T-cell (primary cell): ENCODE measurements at regions not wholly inside any gene's neighbourhood (a gene's known extent, or its start where the extent isn't known, plus 50 kb on each side); places are given as distances from the start of the nearest gene placed in this dataset.

ENCODE experiments used
- ATAC-seq, 4 experiments: fragments of 200-7000 bp in 3 of 4; fragments of 150-1000 bp in 1 of 4; cut with Tn5 transposase; replicated peaks in 1 of 4; 1 replicate in 3 of 4; 2 replicates in 1 of 4; pipeline ENCODE4 v1.10.0; 2021; ENCODE audit warnings: moderate library complexity in 3 of 4, mild to moderate bottlenecking in 2 of 4, moderate number of reproducible peaks in 1 of 4
- CTCF ChIA-PET, 2 donors: fragments of 300-600 bp; sonication (Branson Sonifier 250); formaldehyde crosslinking; loops; one replicate each; lab custom pipeline; 2022; ENCODE audit warnings: antibody characterized with exemption in 2 of 2; lab: Charles Lee
- POLR2A ChIA-PET, 2 donors: fragments of 300-600 bp; sonication (Branson Sonifier 250); formaldehyde crosslinking; loops; one replicate each; lab custom pipeline; 2022; ENCODE audit warnings: antibody characterized with exemption in 2 of 2; lab: Charles Lee
- DNase-seq, 35 experiments: peaks; one replicate each; pipeline versions ENCODE4 v3.0.0 to v3.0.0-alpha.2; 2013 to 2023
- H3K27ac ChIP-seq: one replicate; pipeline ENCODE4 v1.5.1; 2013; ENCODE audit warnings: low read length
- H3K27me3 ChIP-seq, 2 experiments: replicated peaks in 1 of 2; 1 replicate in 1 of 2; 2 replicates in 1 of 2; pipeline versions ENCODE4 v1.6.1 to v1.7.0; 2013; ENCODE audit warnings: low read length in 1 of 2, mixed read lengths in 1 of 2; ENCODE audit not compliant: control insufficient read depth in 2 of 2, insufficient read depth in 2 of 2; ENCODE audit errors: extremely low read depth in 1 of 2
- H3K36me3 ChIP-seq, 2 donors: 1 replicate in 1 of 2; 2 replicates in 1 of 2; pipeline versions ENCODE4 v1.6.1 to v1.7.0; 2013; ENCODE audit warnings: low read length in 1 of 2; ENCODE audit not compliant: control insufficient read depth in 2 of 2, insufficient read depth in 1 of 2; ENCODE audit errors: extremely low read depth in 1 of 2
- H3K4me1 ChIP-seq, 2 experiments: 1 replicate in 1 of 2; 2 replicates in 1 of 2; pipeline versions ENCODE4 v1.6.1 to v1.7.0; 2013; ENCODE audit warnings: low read length in 2 of 2, mixed read lengths in 1 of 2; ENCODE audit not compliant: insufficient read depth in 2 of 2, control insufficient read depth in 1 of 2; ENCODE audit errors: extremely low read depth in 1 of 2
- H3K4me3 ChIP-seq, 2 donors: 1 replicate in 1 of 2; 2 replicates in 1 of 2; pipeline versions ENCODE4 v1.5.1 to v1.7.0; 2013; ENCODE audit warnings: mild to moderate bottlenecking in 2 of 2, low read length in 1 of 2, moderate library complexity in 1 of 2; ENCODE audit not compliant: control insufficient read depth in 1 of 2; ENCODE audit errors: extremely low read depth in 1 of 2
- H3K9me3 ChIP-seq: 2 replicates; pipeline ENCODE4 v1.7.0; 2013
- H3K27ac Mint-ChIP-seq, 2 donors: one replicate each; pipeline ENCODE4 v1.8.0; 2020 to 2021; ENCODE audit warnings: mild to moderate bottlenecking in 2 of 2, mixed read lengths in 2 of 2
- H3K27me3 Mint-ChIP-seq, 2 donors: one replicate each; pipeline ENCODE4 v1.8.0; 2021 to 2022; ENCODE audit warnings: mixed read lengths in 2 of 2
- H3K36me3 Mint-ChIP-seq: one replicate; pipeline ENCODE4 v1.8.0; 2021; ENCODE audit warnings: mixed read lengths
- H3K4me1 Mint-ChIP-seq, 3 donors: one replicate each; pipeline ENCODE4 v1.8.0; 2020 to 2022; ENCODE audit warnings: mixed read lengths in 3 of 3, mild to moderate bottlenecking in 1 of 3
- H3K4me3 Mint-ChIP-seq, 3 donors: one replicate each; pipeline ENCODE4 v1.8.0; 2020 to 2022; ENCODE audit warnings: mild to moderate bottlenecking in 3 of 3, mixed read lengths in 3 of 3, moderate library complexity in 3 of 3
- H3K9me3 Mint-ChIP-seq, 3 donors: one replicate each; pipeline ENCODE4 v1.8.0; 2020 to 2022; ENCODE audit warnings: mixed read lengths in 3 of 3
- WGBS: methylation state at CpG from one replicate; pipeline ENCODE4 v1.1.5; 2013; ENCODE audit warnings: missing lambda C conversion rate; ENCODE audit not compliant: insufficient coverage; 5-methylcytosine and 5-hydroxymethylcytosine counted together

GRCh38 chr13:99717959-99718674 is 216.8 kb downstream of the TM9SF2 start:
- CTCF ChIA-PET: no interaction called here
- H3K27me3 Mint-ChIP-seq: no peaks in the 10 kb centered on the region
- no CpG with 5 or more reads among the region's 2 CpGs for WGBS
- Histone ChIP-seq H3K4me3 (no peak overlapping the region), H3K9me3 (no peaks in the 10 kb centered on the region), H3K27ac (no peak overlapping the region), H3K27me3 (no peaks in the 10 kb centered on the region), H3K4me1 (no peaks in the 10 kb centered on the region), H3K36me3 (no peaks in the 10 kb centered on the region)
- no peak for ATAC-seq
- H3K36me3 Mint-ChIP-seq: peaks cover 6% of the 10 kb centered on the region
- H3K4me1 Mint-ChIP-seq: peaks cover 0 to 2% (median 0%) of the 10 kb centered on the region in 3 donors
- H3K4me3 Mint-ChIP-seq: no peak overlapping the region
- DNase-seq: no peak
- POLR2A ChIA-PET: interaction anchor here (0.6 to 0.7 kb wide), 2 partner anchors 10 to 151 kb away, joined by 3 to 5 read pairs; no protein-coding TSS in a partner anchor
- no peak overlapping the region for H3K27ac Mint-ChIP-seq
- peaks cover 0 to under 1% (median 0%) of the 10 kb centered on the region in 3 donors for H3K9me3 Mint-ChIP-seq

GRCh38 chr13:99709134-99709533 is 207.9 kb downstream of the TM9SF2 start:
- ChIA-PET CTCF (no interaction called here), POLR2A (interaction anchor here in 1 of 2 donors (0.6 kb wide), 1 partner anchor 766 kb away, joined by 4 read pairs; no protein-coding TSS in a partner anchor)
- H3K9me3 ChIP-seq: no peaks in the 10 kb centered on the region
- ATAC-seq (no peak), DNase-seq (no peak)
- H3K4me3 Mint-ChIP-seq: no peak overlapping the region
- H3K4me3 ChIP-seq: no peak overlapping the region
- no peaks in the 10 kb centered on the region for H3K36me3 ChIP-seq
- H3K36me3 Mint-ChIP-seq: peaks cover 7% of the 10 kb centered on the region
- no peaks in the 10 kb centered on the region for H3K4me1 Mint-ChIP-seq
- no peaks in the 10 kb centered on the region for H3K27me3 ChIP-seq
- 76% methylated on average over 4 of the region's 4 CpGs for WGBS
- H3K27ac Mint-ChIP-seq: no peak overlapping the region
- H3K9me3 Mint-ChIP-seq: peaks cover 0 to 6% (median 0%) of the 10 kb centered on the region in 3 donors
- no peaks in the 10 kb centered on the region for H3K4me1 ChIP-seq
- no peak overlapping the region for H3K27ac ChIP-seq
- H3K27me3 Mint-ChIP-seq: no peaks in the 10 kb centered on the region

GRCh38 chr13:99704390-99704789 is 203.1 kb downstream of the TM9SF2 start:
- Histone ChIP-seq H3K9me3 (no peaks in the 10 kb centered on the region), H3K36me3 (no peaks in the 10 kb centered on the region), H3K27me3 (no peaks in the 10 kb centered on the region), H3K4me1 (no peaks in the 10 kb centered on the region), H3K4me3 (no peak overlapping the region), H3K27ac (no peak overlapping the region)
- Mint-ChIP-seq H3K4me1 (peaks cover 0 to 6% (median 4%) of the 10 kb centered on the region in 3 donors), H3K27ac (no peak overlapping the region), H3K9me3 (no peaks in the 10 kb centered on the region), H3K4me3 (no peak overlapping the region), H3K27me3 (no peaks in the 10 kb centered on the region), H3K36me3 (peaks cover 8% of the 10 kb centered on the region)
- DNase-seq (no peak), ATAC-seq (no peak)
- ChIA-PET CTCF (no interaction called here), POLR2A (no interaction called here)
- 100% methylated on average over 2 of the region's 4 CpGs for WGBS

GRCh38 chr13:99703908-99704307 is 202.6 kb downstream of the TM9SF2 start:
- DNase-seq: no peak
- Histone ChIP-seq H3K27ac (no peak overlapping the region), H3K9me3 (no peaks in the 10 kb centered on the region), H3K4me3 (no peak overlapping the region), H3K4me1 (no peaks in the 10 kb centered on the region), H3K36me3 (no peaks in the 10 kb centered on the region), H3K27me3 (no peaks in the 10 kb centered on the region)
- Mint-ChIP-seq H3K27ac (no peak overlapping the region), H3K4me3 (no peak overlapping the region), H3K4me1 (peaks cover 0 to 6% (median 4%) of the 10 kb centered on the region in 3 donors), H3K36me3 (peaks cover 8% of the 10 kb centered on the region), H3K9me3 (no peaks in the 10 kb centered on the region), H3K27me3 (no peaks in the 10 kb centered on the region)
- ChIA-PET CTCF (no interaction called here), POLR2A (no interaction called here)
- ATAC-seq: no peak

- ChIA-PET POLR2A (interaction anchor here (0.5 to 0.7 kb wide), 2 partner anchors 10 to 800 kb away, joined by 6 to 8 read pairs; no protein-coding TSS in a partner anchor), CTCF (no interaction called here)
- no peak overlapping the region for H3K4me3 Mint-ChIP-seq
- ATAC-seq: no peak
- H3K36me3 Mint-ChIP-seq: peaks cover 8% of the 10 kb centered on the region
- Histone ChIP-seq H3K4me1 (no peaks in the 10 kb centered on the region), H3K36me3 (no peaks in the 10 kb centered on the region), H3K4me3 (no peak overlapping the region), H3K27me3 (no peaks in the 10 kb centered on the region), H3K9me3 (no peaks in the 10 kb centered on the region), H3K27ac (no peak overlapping the region)
- H3K4me1 Mint-ChIP-seq: peaks cover 0 to 6% (median 4%) of the 10 kb centered on the region in 3 donors
- 100% methylated on average over 2 of the region's 9 CpGs for WGBS
- DNase-seq: no peak
- H3K27ac Mint-ChIP-seq: no peak overlapping the region
- no peaks in the 10 kb centered on the region for H3K9me3 Mint-ChIP-seq
- H3K27me3 Mint-ChIP-seq: no peaks in the 10 kb centered on the region
Measured at GRCh38 chr13:99702687-99703319, 201.5 kb downstream of the TM9SF2 start.

- no peak overlapping the region for H3K27ac Mint-ChIP-seq
- no peaks in the 10 kb centered on the region for H3K9me3 Mint-ChIP-seq
- peaks cover 8% of the 10 kb centered on the region for H3K36me3 Mint-ChIP-seq
- ATAC-seq: no peak
- DNase-seq: no peak
- Histone ChIP-seq H3K27ac (no peak overlapping the region), H3K9me3 (no peaks in the 10 kb centered on the region), H3K27me3 (no peaks in the 10 kb centered on the region), H3K4me1 (no peaks in the 10 kb centered on the region), H3K4me3 (no peak overlapping the region), H3K36me3 (no peaks in the 10 kb centered on the region)
- H3K4me1 Mint-ChIP-seq: peaks cover 0 to 8% (median 7%) of the 10 kb centered on the region in 3 donors
- WGBS: no CpG with 5 or more reads among the region's 7 CpGs
- ChIA-PET CTCF (no interaction called here), POLR2A (no interaction called here)
- no peaks in the 10 kb centered on the region for H3K27me3 Mint-ChIP-seq
- H3K4me3 Mint-ChIP-seq: no peak overlapping the region
Measured at GRCh38 chr13:99700468-99700867, 199.2 kb downstream of the TM9SF2 start.
